ENCODE measurements at regions not wholly inside any gene's neighbourhood (a gene's known extent, or its start where the extent isn't known, plus 50 kb on each side); places are given as distances from the start of the nearest gene placed in this dataset.

DNA sequence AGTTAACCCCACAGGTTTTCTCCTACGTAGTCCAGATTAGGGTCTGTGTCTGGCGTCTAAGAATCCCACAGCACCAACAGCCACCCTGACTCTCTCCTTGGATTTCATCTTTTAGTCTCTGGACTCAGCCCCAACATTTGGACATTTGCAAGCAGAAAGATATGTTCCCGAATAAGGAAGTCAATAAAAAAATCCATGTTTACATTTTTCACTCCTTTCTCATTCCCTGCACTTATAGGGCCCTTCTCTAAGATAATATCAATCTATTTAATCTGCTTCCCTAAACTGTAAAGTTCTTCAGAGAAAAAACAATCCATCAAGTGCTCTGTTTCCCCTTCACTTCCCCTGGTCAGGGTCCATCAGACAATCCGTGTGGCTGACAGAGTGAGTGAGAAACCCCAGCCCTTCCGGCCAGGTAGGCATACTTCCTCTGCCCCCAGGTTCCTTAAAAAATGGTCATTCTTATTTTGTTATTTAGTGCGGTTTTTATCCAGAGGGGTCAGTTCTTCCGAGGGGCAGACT, 105.9 kb upstream of the CDC42BPA start:
- TF ChIP-seq, protein P1, sequence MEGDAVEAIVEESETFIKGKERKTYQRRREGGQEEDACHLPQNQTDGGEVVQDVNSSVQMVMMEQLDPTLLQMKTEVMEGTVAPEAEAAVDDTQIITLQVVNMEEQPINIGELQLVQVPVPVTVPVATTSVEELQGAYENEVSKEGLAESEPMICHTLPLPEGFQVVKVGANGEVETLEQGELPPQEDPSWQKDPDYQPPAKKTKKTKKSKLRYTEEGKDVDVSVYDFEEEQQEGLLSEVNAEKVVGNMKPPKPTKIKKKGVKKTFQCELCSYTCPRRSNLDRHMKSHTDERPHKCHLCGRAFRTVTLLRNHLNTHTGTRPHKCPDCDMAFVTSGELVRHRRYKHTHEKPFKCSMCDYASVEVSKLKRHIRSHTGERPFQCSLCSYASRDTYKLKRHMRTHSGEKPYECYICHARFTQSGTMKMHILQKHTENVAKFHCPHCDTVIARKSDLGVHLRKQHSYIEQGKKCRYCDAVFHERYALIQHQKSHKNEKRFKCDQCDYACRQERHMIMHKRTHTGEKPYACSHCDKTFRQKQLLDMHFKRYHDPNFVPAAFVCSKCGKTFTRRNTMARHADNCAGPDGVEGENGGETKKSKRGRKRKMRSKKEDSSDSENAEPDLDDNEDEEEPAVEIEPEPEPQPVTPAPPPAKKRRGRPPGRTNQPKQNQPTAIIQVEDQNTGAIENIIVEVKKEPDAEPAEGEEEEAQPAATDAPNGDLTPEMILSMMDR (IDR thresholded peaks at IDR 0.05) = no peak
- no peak for TF ChIP-seq POLR2A (IDR thresholded peaks at IDR 0.05)
